GM12878 (cell line): ENCODE measurements at regions not wholly inside any gene's neighbourhood (a gene's known extent, or its start where the extent isn't known, plus 50 kb on each side); places are given as distances from the start of the nearest gene placed in this dataset.

Experiments used
- NR2C2 ChIP-seq: IDR thresholded peaks from 2 replicates; pipeline ENCODE4 v1.6.1; 2011; ENCODE audit warnings: borderline replicate concordance, low read depth; ENCODE audit not compliant: control insufficient read depth, insufficient read length
- SREBF1 ChIP-seq: IDR thresholded peaks from 2 replicates; pipeline ENCODE4 v1.6.1; 2012; ENCODE audit warnings: mild to moderate bottlenecking, low read length

DNA sequence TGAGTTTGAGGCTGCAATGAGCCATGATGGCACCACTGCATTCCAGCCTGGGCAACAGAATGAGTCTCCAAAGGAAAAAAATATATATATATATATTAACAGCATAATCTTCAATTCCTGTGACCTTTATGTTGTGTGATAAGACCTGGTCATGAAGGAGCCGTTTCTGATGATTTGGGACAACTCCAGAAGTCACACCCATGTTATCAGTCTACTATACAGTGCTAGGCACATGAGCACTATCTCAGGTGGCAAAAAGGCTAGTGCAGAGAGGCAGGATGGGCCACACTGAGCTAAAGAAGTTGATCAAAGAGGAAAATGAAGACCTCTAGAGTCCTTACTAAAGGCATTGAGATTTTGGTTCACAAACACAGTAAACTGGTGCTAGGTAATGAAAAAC lies 205.0 kb upstream of the RAD23B start:
- TF ChIP-seq SREBF1 (no peak), NR2C2 (no peak)
